ENCODE measurements at regions not wholly inside any gene's neighbourhood (a gene's known extent, or its start where the extent isn't known, plus 50 kb on each side); places are given as distances from the start of the nearest gene placed in this dataset.

GRCh38 chr1:72777918-72778317 lies 495.6 kb upstream of the NEGR1 start:
- Histone ChIP-seq H3K27ac (ENCODE audit: low read length) (no peak overlapping the region), H3K79me2 (ENCODE audit: low read length) (no peaks in the 10 kb centered on the region), H3K27me3 (replicated peaks; ENCODE audit: insufficient read depth, low read length) (no peaks in the 10 kb centered on the region), H3K9me2 (replicated peaks; ENCODE audit: insufficient read depth, low read length) (no peaks in the 10 kb centered on the region), H2AFZ (ENCODE audit: low read length) (no peak overlapping the region), H3K4me3 (ENCODE audit: low read length) (no peak overlapping the region), H3K9me3 (replicated peaks; ENCODE audit: insufficient read depth, low read length) (no peaks in the 10 kb centered on the region), H3K4me2 (ENCODE audit: low read depth, low read length) (no peak overlapping the region), H4K20me1 (ENCODE audit: insufficient read depth, low read length) (no peaks in the 10 kb centered on the region), H3K9ac (ENCODE audit: low read length) (no peak overlapping the region), H3F3A (ENCODE audit: insufficient read depth, low read length) (no peaks in the 10 kb centered on the region), H3K36me3 (replicated peaks; ENCODE audit: insufficient read depth, low read length) (no peaks in the 10 kb centered on the region), H3K4me1 (ENCODE audit: low read length) (no peaks in the 10 kb centered on the region)
- no peak for DNase-seq
- TF ChIP-seq, protein P1, sequence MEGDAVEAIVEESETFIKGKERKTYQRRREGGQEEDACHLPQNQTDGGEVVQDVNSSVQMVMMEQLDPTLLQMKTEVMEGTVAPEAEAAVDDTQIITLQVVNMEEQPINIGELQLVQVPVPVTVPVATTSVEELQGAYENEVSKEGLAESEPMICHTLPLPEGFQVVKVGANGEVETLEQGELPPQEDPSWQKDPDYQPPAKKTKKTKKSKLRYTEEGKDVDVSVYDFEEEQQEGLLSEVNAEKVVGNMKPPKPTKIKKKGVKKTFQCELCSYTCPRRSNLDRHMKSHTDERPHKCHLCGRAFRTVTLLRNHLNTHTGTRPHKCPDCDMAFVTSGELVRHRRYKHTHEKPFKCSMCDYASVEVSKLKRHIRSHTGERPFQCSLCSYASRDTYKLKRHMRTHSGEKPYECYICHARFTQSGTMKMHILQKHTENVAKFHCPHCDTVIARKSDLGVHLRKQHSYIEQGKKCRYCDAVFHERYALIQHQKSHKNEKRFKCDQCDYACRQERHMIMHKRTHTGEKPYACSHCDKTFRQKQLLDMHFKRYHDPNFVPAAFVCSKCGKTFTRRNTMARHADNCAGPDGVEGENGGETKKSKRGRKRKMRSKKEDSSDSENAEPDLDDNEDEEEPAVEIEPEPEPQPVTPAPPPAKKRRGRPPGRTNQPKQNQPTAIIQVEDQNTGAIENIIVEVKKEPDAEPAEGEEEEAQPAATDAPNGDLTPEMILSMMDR (IDR thresholded peaks at IDR 0.05; ENCODE audit: low read length) = no peak
- no peak for TF ChIP-seq EZH2phosphoT487 (IDR thresholded peaks at IDR 0.05; ENCODE audit: low read length)
- no peak for TF ChIP-seq EZH2 (optimal IDR thresholded peaks at IDR 0.05; ENCODE audit: low read depth, low read length)

- no peak overlapping the region for H3K4me2 ChIP-seq (ENCODE audit: low read depth, low read length)
- H2AFZ ChIP-seq (ENCODE audit: low read length) = no peak overlapping the region
- no peak for TF ChIP-seq EZH2 (optimal IDR thresholded peaks at IDR 0.05; ENCODE audit: low read depth, low read length)
- no peak for TF ChIP-seq EZH2phosphoT487 (IDR thresholded peaks at IDR 0.05; ENCODE audit: low read length)
- TF ChIP-seq, protein P1 (IDR thresholded peaks at IDR 0.05; ENCODE audit: low read length) = no peak
- no peaks in the 10 kb centered on the region for H4K20me1 ChIP-seq (ENCODE audit: insufficient read depth, low read length)
- no peaks in the 10 kb centered on the region for H3K4me1 ChIP-seq (ENCODE audit: low read length)
- H3K9ac ChIP-seq (ENCODE audit: low read length) = no peak overlapping the region
- H3K27me3 ChIP-seq (replicated peaks; ENCODE audit: insufficient read depth, low read length) = no peaks in the 10 kb centered on the region
- H3K9me2 ChIP-seq (replicated peaks; ENCODE audit: insufficient read depth, low read length) = no peaks in the 10 kb centered on the region
- no peak overlapping the region for H3K27ac ChIP-seq (ENCODE audit: low read length)
- no peak for DNase-seq
- no peak overlapping the region for H3K4me3 ChIP-seq (ENCODE audit: low read length)
- H3F3A ChIP-seq (ENCODE audit: insufficient read depth, low read length) = no peaks in the 10 kb centered on the region
- no peaks in the 10 kb centered on the region for H3K9me3 ChIP-seq (replicated peaks; ENCODE audit: insufficient read depth, low read length)
- H3K79me2 ChIP-seq (ENCODE audit: low read length) = no peaks in the 10 kb centered on the region
- no peaks in the 10 kb centered on the region for H3K36me3 ChIP-seq (replicated peaks; ENCODE audit: insufficient read depth, low read length)
These were observed 481.1 kb upstream of the NEGR1 start for GRCh38 chr1:72763481-72763880.

DNA sequence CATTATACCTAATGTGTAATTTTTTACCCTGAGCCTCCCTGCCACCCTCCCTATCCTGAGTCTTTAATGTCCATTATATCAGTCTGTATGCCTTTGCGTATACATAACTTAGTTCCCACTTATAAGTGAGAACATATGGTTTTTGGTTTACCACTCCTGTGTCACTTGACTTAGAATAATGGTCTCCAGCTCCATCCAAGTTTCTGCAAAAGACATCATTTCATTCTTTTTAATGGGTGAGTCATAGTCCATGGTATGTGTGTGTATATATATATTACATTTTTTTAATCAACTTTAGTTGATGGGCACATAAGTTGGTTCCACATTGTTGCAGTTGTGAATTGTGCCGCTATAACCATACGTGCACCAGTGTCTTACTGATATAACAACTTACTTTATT lies 477.1 kb upstream of the NEGR1 start:
- H3F3A ChIP-seq (ENCODE audit: insufficient read depth, low read length) = no peaks in the 10 kb centered on the region

More for the DNA sequence above, 477.1 kb upstream of the NEGR1 start:
- Histone ChIP-seq H3K9me2 (replicated peaks; ENCODE audit: insufficient read depth, low read length) (no peaks in the 10 kb centered on the region), H3K27ac (ENCODE audit: low read length) (no peak overlapping the region), H3K4me1 (ENCODE audit: low read length) (no peaks in the 10 kb centered on the region), H3K27me3 (replicated peaks; ENCODE audit: insufficient read depth, low read length) (no peaks in the 10 kb centered on the region), H4K20me1 (ENCODE audit: insufficient read depth, low read length) (no peaks in the 10 kb centered on the region), H3K9ac (ENCODE audit: low read length) (no peak overlapping the region), H3K4me3 (ENCODE audit: low read length) (no peak overlapping the region), H3K9me3 (replicated peaks; ENCODE audit: insufficient read depth, low read length) (no peaks in the 10 kb centered on the region), H2AFZ (ENCODE audit: low read length) (no peak overlapping the region), H3K79me2 (ENCODE audit: low read length) (no peaks in the 10 kb centered on the region), H3K4me2 (ENCODE audit: low read depth, low read length) (no peak overlapping the region), H3K36me3 (replicated peaks; ENCODE audit: insufficient read depth, low read length) (no peaks in the 10 kb centered on the region)
- TF ChIP-seq EZH2 (optimal IDR thresholded peaks at IDR 0.05; ENCODE audit: low read depth, low read length) (no peak), EZH2phosphoT487 (IDR thresholded peaks at IDR 0.05; ENCODE audit: low read length) (no peak)
- TF ChIP-seq, protein P1 (IDR thresholded peaks at IDR 0.05; ENCODE audit: low read length) = no peak
- no peak for DNase-seq
